ENCODE measurements at regions not wholly inside any gene's neighbourhood (a gene's known extent, or its start where the extent isn't known, plus 50 kb on each side); places are given as distances from the start of the nearest gene placed in this dataset.

DNA sequence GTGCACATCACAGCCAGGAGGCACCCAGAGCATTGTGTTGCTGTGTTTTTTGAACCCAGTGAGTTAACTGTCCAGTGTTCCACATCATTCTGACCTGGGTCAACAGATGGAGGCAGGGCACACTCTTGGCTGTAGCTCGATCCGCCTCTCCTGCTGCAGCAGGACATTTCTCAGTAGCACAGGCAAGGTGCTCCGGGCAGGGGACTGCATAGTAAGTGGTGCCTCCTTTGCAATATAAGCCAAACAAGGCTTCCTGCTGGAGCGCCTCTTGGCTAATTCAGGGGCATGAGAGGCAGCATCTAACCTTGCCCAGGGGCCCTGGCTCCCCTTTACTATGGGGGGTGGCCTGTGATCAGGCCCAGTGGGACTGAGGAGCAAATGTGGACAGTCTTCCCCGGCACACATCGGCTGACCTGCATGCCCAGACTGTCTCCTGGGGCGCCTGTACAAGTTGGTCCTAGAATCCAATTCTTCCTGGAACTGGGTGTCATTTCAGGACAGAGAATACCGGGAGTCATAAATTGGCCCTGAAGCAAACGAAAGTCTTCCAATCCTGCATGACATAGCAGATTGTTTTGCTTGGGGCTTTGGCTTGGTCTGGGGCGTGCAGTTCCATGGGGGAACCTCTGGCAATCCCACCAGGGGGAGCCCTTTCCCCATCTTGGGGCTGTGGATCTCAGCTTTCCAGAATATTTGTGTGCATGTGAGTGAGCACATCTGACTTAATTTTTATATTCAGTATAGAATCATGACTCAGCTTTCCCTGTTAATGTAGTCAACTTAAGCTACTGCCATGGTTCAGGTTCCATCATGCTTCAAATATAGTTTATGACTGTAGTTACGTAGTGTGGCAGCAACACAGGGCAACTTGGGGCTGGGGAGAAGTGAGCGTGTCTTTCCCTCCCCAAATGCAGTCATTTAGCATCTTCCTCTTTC lies 56.0 kb upstream of the DDR1 start:
- no peak for TF ChIP-seq ZFP3 (CRISPR knock-in tag; IDR thresholded peaks at IDR 0.05)
- TF ChIP-seq, protein P1, sequence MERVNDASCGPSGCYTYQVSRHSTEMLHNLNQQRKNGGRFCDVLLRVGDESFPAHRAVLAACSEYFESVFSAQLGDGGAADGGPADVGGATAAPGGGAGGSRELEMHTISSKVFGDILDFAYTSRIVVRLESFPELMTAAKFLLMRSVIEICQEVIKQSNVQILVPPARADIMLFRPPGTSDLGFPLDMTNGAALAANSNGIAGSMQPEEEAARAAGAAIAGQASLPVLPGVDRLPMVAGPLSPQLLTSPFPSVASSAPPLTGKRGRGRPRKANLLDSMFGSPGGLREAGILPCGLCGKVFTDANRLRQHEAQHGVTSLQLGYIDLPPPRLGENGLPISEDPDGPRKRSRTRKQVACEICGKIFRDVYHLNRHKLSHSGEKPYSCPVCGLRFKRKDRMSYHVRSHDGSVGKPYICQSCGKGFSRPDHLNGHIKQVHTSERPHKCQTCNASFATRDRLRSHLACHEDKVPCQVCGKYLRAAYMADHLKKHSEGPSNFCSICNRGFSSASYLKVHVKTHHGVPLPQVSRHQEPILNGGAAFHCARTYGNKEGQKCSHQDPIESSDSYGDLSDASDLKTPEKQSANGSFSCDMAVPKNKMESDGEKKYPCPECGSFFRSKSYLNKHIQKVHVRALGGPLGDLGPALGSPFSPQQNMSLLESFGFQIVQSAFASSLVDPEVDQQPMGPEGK (CRISPR knock-in tag; IDR thresholded peaks at IDR 0.05; ENCODE audit: borderline replicate concordance): no peak
- TF ChIP-seq TCF4 (CRISPR knock-in tag; IDR thresholded peaks at IDR 0.05; ENCODE audit: borderline replicate concordance): no peak
- TF ChIP-seq, protein P2, sequence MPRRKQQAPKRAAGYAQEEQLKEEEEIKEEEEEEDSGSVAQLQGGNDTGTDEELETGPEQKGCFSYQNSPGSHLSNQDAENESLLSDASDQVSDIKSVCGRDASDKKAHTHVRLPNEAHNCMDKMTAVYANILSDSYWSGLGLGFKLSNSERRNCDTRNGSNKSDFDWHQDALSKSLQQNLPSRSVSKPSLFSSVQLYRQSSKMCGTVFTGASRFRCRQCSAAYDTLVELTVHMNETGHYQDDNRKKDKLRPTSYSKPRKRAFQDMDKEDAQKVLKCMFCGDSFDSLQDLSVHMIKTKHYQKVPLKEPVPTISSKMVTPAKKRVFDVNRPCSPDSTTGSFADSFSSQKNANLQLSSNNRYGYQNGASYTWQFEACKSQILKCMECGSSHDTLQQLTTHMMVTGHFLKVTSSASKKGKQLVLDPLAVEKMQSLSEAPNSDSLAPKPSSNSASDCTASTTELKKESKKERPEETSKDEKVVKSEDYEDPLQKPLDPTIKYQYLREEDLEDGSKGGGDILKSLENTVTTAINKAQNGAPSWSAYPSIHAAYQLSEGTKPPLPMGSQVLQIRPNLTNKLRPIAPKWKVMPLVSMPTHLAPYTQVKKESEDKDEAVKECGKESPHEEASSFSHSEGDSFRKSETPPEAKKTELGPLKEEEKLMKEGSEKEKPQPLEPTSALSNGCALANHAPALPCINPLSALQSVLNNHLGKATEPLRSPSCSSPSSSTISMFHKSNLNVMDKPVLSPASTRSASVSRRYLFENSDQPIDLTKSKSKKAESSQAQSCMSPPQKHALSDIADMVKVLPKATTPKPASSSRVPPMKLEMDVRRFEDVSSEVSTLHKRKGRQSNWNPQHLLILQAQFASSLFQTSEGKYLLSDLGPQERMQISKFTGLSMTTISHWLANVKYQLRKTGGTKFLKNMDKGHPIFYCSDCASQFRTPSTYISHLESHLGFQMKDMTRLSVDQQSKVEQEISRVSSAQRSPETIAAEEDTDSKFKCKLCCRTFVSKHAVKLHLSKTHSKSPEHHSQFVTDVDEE (CRISPR knock-in tag; IDR thresholded peaks at IDR 0.05): no peak
- no peak for TF ChIP-seq RARB (CRISPR knock-in tag; IDR thresholded peaks at IDR 0.05)
- TF ChIP-seq ZFP30 (CRISPR knock-in tag; IDR thresholded peaks at IDR 0.05): no peak
- TF ChIP-seq SNAI2 (CRISPR knock-in tag; IDR thresholded peaks at IDR 0.05): no peak
- TF ChIP-seq, protein P3, sequence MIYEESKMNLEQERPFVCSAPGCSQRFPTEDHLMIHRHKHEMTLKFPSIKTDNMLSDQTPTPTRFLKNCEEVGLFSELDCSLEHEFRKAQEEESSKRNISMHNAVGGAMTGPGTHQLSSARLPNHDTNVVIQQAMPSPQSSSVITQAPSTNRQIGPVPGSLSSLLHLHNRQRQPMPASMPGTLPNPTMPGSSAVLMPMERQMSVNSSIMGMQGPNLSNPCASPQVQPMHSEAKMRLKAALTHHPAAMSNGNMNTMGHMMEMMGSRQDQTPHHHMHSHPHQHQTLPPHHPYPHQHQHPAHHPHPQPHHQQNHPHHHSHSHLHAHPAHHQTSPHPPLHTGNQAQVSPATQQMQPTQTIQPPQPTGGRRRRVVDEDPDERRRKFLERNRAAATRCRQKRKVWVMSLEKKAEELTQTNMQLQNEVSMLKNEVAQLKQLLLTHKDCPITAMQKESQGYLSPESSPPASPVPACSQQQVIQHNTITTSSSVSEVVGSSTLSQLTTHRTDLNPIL (CRISPR knock-in tag; IDR thresholded peaks at IDR 0.05; ENCODE audit: low read depth): no peak
- no peak for TF ChIP-seq BACH2 (CRISPR knock-in tag; IDR thresholded peaks at IDR 0.05; ENCODE audit: borderline replicate concordance)
- TF ChIP-seq ARNTL (CRISPR knock-in tag; IDR thresholded peaks at IDR 0.05; ENCODE audit: borderline replicate concordance, low read depth): no peak

Measured in SK-N-SH treated with all-trans-retinoic acid at 6 μM for 48 hours (cell line).